ENCODE measurements at regions not wholly inside any gene's neighbourhood (a gene's known extent, or its start where the extent isn't known, plus 50 kb on each side); places are given as distances from the start of the nearest gene placed in this dataset.

DNA sequence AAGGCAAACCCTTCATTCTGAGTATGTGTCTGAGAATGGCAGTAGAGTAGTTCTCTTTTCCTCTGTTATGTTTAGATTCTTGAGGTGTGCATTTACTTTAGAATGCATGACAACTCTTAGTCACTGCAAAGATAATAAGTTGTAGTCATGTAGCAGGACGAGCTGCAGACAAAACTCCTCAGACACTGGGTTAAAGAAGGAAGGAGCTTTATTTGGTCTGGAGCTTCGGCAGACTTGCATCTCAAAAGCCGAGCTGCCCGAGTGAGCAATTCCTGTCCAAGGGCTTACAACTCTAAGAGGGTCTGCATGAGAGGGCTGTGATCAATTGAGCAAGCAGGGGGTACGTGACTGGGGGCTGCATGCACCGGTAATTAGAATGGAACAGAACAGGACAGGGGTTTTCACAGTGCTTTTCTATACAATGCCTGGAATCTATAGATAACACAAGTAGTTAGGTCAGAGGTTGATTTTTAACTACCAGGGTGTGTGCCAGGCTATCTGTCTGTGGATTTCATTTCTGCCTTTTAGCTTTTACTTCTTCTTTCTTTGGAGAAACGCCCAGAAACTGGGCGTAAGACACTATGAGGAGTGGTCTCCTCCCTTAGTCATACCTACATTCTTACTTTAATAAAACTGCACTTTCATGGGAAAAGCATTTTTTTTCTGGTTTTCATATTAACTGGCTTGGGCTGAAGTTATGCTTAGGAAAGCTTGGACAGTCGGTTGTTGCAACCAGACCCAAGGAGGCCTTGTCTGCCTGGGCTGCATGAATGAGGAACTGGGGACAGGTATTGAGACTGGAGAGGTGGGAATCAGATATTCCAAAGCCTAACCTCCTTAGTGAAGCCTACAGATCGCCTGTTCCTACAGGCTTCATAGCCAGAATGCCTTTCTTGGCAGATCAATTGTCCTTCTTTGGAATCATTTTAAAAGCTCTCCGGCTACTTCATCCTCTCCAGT, 115.1 kb downstream of the RHOU start:
- no peak for DNase-seq

- no peak for DNase-seq
Measured at GRCh38 chr1:228851193-228851592, 115.9 kb downstream of the RHOU start.

GRCh38 chr1:228851618-228852017, 116.3 kb downstream of the RHOU start:
- DNase-seq: no peak

DNA sequence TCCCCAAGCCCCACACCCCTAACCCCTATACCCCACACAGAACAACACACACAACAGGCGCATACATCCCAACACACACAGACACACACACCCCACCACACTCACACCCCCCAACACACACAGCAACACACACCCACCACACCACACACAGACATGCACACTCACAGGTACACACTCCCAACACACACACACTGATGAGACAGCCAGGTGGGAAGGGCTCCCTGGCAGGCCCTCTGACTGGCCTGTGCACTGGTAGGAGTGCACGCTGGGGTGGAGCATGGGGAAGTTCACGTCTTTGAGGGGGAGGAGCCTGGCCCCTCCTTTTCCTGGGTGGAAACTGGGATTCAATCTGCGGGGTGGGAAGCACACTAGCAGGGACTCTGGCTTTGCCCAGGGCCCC, 116.7 kb downstream of the RHOU start:
- DNase-seq: no peak

DNA sequence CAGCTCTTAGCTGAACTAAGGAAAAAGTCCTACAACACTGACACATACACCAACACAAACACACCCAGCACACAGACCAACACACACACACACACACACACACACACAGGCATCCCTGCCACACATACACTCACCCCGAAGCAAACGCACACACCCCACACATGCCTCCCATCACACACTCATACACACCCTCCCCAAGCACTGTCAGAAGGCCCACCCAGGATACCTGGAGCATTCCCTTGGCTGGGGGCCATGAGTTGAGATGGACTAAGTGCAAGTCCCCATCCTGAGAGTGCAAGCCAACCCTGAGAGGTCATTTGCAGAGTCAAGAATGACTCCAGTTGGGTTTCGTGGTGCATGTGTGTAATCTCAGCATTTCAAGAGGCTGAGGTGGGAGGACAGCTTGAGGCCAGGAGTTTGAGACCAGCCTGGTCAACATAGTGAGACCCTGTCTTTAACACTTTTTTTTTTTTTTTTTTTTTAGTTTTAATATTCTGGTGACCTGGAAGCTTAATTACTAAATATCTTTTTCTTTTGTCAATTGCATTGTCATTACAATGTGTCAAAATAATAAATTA, 117.3 kb downstream of the RHOU start:
- no peak for DNase-seq

- no peak for DNase-seq
Measured at GRCh38 chr1:228853191-228853590, 117.9 kb downstream of the RHOU start.

GRCh38 chr1:228853637-228854036, 118.4 kb downstream of the RHOU start:
- no peak for DNase-seq

DNA sequence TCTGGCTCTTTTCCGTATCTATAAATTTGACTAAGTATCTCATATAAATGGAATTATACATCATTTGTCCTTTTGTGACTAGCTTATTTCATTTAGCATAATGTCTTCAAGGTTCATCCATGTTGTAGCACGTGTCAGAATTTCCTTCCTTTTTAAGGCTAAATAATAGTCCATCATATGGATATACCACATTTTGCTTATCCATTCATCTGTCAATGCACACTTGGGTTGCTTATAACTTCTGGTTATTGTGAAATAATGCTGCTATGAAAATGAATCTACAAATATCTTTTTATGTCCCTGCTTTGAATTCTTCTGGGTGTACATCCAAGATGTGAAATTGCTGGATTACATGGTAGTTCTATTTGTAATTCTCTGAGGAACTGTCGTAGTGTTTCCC, 119.6 kb downstream of the RHOU start:
- DNase-seq: no peak

- no peak for DNase-seq
Measured at GRCh38 chr1:228857611-228858010, 122.3 kb downstream of the RHOU start.

- peak; percentile 89 for DNase-seq
Measured at GRCh38 chr1:228860911-228861831, 125.9 kb downstream of the RHOU start.

- DNase-seq: no peak
Measured at GRCh38 chr1:228861832-228862180, 126.5 kb downstream of the RHOU start.

DNA sequence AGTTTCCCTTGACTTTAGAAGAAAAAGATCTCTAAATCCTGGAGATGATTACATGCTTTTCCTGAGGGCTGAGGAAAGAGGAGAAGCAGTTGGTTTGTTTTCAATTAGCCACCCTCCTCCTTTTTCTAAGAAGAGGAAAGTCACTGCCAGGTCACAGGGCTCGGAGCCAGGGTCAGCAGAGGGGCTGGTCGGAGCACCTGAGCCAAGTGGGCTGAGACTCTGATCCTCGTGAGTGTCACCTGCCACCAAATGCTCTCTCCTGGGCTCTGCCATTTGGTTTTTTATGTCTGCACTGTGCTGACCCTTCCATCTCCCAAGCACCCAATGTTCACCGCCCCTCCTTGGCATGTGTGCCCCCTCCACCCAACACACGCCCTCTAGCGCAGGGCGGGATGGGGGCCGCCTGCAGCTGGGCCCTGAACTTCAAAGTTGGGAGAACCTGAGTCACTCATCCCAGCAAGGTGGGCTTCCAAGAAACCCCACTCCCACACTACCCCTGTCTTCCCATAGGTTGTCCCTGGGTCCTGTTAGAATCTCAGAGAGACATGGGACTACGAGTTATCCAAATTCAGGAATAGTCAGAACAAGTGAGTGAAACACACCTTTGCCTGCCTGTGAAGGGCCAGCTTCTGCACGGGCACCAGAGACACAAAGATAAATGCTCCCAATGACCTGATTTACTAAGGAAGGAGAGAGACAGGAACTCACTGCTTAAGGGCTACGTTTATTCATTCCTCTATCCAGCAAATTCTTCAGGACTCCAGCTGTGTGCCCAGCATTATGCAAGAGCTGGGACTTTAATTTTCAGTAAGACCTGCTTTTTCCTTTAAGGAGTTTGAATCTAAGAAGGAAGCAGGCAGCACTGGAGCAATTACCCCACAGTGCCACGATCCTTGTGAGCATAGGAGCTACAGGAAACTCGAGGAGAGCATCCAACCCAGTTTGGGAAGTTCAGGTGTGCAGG, 127.5 kb downstream of the RHOU start:
- no peak for DNase-seq

- DNase-seq: no peak
Measured at GRCh38 chr1:228863776-228864175, 128.5 kb downstream of the RHOU start.

GRCh38 chr1:228865627-228866330, 130.5 kb downstream of the RHOU start:
- DNase-seq: no peak

DNA sequence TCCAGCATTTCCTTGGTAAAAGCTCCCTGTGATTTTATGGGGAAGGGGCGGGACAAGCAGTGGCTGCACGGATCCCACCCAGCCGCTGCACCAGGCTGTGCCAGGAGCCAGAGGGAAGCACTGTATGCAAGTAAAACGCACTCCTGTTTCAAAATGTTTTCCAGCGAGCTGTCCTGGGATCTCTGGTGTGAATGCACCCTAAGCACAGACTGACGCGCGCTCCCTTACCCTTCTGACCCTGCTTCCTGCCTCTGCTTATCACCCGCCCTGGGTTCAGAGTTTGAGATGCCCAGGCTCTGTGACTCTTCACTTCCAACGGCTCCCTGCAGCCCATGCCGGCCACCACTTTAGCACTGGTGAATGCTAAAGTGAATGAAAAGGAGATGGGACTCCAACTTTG, 131.2 kb downstream of the RHOU start:
- no peak for DNase-seq

DNA sequence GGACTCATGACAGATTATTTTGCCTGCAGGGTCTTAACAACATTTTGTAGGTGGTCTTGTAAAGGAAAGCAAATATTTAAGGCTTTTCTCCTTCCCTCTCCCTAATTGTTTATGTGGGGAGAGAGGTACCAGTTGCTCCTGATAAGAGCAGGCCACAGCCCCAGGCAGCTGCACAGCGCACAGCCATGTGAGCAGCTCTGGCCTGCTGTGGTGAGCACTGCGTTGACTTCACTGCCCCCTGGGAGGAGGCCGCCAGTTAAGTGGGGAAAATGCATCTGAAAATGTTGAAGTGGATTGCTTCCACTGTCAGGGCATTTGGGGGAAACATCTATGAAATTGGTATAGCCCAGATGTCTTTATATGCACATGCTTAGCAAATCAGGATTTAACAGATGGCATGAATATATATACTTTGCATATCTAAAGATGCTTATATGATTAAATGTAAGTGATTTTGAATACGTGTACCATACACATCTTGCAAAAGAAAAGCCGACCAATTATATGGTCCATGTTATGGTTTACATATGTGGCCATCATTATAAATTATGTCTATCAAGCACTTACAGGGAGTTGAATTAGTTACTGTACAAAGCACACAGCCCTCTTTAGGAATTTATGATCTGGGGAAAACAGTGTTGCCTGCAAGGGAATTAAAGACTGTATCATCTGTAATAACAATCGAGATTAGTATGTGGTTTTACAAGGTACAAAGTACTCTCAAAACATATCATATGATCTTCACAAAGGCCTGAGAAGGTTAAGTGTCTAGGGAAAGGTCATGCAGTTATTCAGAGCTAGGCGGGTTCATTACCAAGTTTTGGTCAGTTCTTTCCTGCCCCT, 132.1 kb downstream of the RHOU start:
- DNase-seq: no peak

DNA sequence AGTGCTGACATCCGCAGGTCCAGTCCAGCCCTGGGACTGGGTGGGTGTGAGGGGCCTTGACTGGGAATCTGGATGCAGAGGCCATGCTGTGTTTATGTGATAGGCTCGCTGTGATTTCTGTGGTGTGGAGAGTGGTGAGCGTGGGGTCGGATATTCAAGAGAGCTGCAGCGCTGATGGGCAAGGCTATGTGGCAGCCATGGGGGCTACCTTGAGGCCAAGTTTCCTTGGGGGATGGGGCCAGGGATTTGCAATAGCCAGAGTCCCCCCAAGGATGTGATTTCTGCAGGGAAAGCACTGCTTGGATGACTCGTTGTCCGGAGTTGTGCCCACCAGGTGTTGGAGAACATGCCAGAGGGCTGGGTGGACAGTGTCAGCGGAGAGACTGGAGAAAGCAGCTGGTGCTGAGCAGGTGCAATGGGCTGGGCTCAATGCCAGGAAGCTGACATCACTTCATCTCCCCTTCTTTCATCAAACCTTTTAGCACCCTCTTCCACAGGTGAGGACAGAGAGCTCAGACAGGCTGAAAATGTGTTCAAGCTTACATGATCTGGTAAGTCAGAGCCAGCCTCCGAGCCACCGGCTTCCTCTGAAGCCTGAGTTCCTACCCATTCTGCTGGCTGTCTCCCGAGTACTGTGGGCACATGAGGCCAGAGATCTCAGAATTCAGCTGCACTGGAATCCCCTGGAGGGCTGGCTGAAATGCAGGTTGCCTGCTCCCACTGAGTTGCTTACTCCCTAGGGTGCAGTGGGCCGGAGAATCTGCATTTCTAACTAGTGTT, 132.9 kb downstream of the RHOU start:
- no peak for DNase-seq

- no peak for DNase-seq
Measured at GRCh38 chr1:228868731-228869024, 133.4 kb downstream of the RHOU start.

GRCh38 chr1:228869312-228869824, 134.1 kb downstream of the RHOU start:
- no peak for DNase-seq

Measured in EL (cell line).